AG04450 (cell line): ENCODE measurements at regions not wholly inside any gene's neighbourhood (a gene's known extent, or its start where the extent isn't known, plus 50 kb on each side); places are given as distances from the start of the nearest gene placed in this dataset.

ENCODE experiments used
- CTCF ChIA-PET: fragments of 300-600, 350-600 bp; formaldehyde crosslinking; extraction: SDS; loops from one replicate; lab custom pipeline; 2022; ENCODE audit warnings: antibody characterized with exemption, inconsistent platforms; lab: Charles Lee
- POLR2A ChIA-PET: fragments of 350-600 bp; formaldehyde crosslinking; extraction: SDS; loops from one replicate; lab custom pipeline; 2021; ENCODE audit warnings: antibody characterized with exemption, inconsistent platforms; lab: Yijun Ruan, JAX
- DNase-seq: peaks from one replicate; pipeline ENCODE4 v3.0.0-alpha.2; 2011; ENCODE audit warnings: low read depth, low spot score
- H3K27ac ChIP-seq: one replicate; pipeline ENCODE4 v1.5.1; 2012; ENCODE audit warnings: low read depth, low read length, control low read depth
- H3K27me3 ChIP-seq: one replicate; pipeline ENCODE4 v1.6.0; 2012; ENCODE audit warnings: low read length; ENCODE audit not compliant: control insufficient read depth, insufficient read depth
- H3K4me3 ChIP-seq: 2 replicates; pipeline ENCODE4 v1.5.1; 2011; ENCODE audit warnings: mild to moderate bottlenecking, low read depth, low read length, control low read depth
- H3K9me3 ChIP-seq: 2 replicates; pipeline ENCODE4 v1.5.1; 2012; ENCODE audit warnings: low read length; ENCODE audit not compliant: control insufficient read depth, insufficient read depth
- TF ChIP-seq, protein P1 (sequence below): IDR thresholded peaks from 2 replicates; pipeline ENCODE4 v1.5.1; 2011; ENCODE audit warnings: low read depth, low read length, control low read depth, inconsistent platforms

- ChIA-PET CTCF (no interaction called here), POLR2A (no interaction called here)
- DNase-seq: no peak
- Histone ChIP-seq H3K9me3 (no peaks in the 10 kb centered on the region), H3K27ac (no peak overlapping the region), H3K4me3 (no peak overlapping the region), H3K27me3 (no peaks in the 10 kb centered on the region)
- TF ChIP-seq, protein P1, sequence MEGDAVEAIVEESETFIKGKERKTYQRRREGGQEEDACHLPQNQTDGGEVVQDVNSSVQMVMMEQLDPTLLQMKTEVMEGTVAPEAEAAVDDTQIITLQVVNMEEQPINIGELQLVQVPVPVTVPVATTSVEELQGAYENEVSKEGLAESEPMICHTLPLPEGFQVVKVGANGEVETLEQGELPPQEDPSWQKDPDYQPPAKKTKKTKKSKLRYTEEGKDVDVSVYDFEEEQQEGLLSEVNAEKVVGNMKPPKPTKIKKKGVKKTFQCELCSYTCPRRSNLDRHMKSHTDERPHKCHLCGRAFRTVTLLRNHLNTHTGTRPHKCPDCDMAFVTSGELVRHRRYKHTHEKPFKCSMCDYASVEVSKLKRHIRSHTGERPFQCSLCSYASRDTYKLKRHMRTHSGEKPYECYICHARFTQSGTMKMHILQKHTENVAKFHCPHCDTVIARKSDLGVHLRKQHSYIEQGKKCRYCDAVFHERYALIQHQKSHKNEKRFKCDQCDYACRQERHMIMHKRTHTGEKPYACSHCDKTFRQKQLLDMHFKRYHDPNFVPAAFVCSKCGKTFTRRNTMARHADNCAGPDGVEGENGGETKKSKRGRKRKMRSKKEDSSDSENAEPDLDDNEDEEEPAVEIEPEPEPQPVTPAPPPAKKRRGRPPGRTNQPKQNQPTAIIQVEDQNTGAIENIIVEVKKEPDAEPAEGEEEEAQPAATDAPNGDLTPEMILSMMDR: no peak
Measured at GRCh38 chr3:28028554-28028953, 212.9 kb upstream of the CMC1 start.

DNA sequence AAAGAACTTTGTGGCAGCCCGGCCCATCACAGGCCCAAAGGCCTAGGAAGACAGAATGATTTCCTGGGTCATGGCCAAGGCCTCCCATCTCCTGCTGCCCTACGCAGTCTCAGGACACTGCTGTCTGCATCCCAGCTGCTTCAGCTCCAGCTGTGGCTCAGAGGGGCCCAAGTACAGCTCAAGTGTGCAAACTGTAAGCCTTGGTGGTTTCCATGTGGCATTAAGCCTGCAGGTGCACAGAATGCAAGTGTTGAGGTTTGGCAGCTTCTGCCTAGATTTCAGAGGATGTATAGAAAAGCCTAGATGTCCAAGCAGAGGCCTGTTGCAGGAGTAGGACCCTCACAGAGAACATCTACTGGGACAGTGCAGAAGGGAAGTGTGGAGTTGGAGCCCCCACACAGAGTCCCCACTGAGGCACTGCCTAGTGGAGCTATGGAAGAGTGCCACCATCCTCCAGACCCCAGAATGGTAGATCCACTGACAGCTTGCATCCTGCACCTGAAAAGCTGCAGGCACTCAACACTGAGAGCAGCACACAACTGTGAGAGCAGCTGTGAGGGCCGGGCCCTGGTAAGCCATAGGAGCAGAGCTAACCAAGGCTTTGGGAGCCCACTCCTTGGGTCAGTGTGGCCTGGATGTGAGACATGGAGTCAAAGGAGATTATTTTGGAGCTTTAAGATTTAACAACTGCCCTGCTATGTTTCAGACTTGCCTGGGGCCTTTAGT, 208.2 kb upstream of the CMC1 start:
- CTCF ChIA-PET: no interaction called here
- TF ChIP-seq, protein P1: no peak
- no peak overlapping the region for H3K27ac ChIP-seq
- H3K27me3 ChIP-seq: no peaks in the 10 kb centered on the region
- no peaks in the 10 kb centered on the region for H3K9me3 ChIP-seq
- no peak for DNase-seq
- POLR2A ChIA-PET: no interaction called here
- H3K4me3 ChIP-seq: no peak overlapping the region

- H3K4me3 ChIP-seq: no peak overlapping the region
- ChIA-PET CTCF (no interaction called here), POLR2A (no interaction called here)
- DNase-seq: no peak
- H3K27me3 ChIP-seq: no peaks in the 10 kb centered on the region
- no peaks in the 10 kb centered on the region for H3K9me3 ChIP-seq
- TF ChIP-seq, protein P1: no peak
- H3K27ac ChIP-seq: no peak overlapping the region
Measured at GRCh38 chr3:28036599-28037575, 204.5 kb upstream of the CMC1 start.

- H3K4me3 ChIP-seq: no peak overlapping the region
- TF ChIP-seq, protein P1: no peak
- H3K9me3 ChIP-seq: no peaks in the 10 kb centered on the region
- no peak overlapping the region for H3K27ac ChIP-seq
- DNase-seq: no peak
- ChIA-PET CTCF (no interaction called here), POLR2A (no interaction called here)
- H3K27me3 ChIP-seq: no peaks in the 10 kb centered on the region
Measured at GRCh38 chr3:28039234-28039633, 202.2 kb upstream of the CMC1 start.

DNA sequence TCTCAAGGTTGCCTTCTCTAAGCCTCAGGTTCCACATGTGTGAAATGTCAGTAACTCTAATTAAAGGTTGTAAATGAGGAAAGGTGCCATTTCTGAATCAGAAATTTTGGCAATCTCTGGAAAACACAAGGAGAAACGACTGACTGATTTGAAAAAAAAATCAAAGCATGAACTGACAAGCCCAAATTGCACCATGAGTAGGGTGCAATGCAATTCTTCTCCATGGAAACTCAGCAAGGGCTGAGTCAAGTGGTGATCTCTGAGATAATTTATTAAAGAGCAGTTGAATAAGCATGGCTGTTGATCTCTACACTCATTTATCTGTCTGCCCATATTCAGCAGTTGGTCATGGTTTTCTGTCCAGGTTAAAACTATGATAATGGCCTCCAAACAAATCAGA, 201.6 kb upstream of the CMC1 start:
- ChIA-PET POLR2A (no interaction called here), CTCF (no interaction called here)
- no peak overlapping the region for H3K27ac ChIP-seq
- TF ChIP-seq, protein P1: no peak
- H3K27me3 ChIP-seq: no peaks in the 10 kb centered on the region
- no peak for DNase-seq
- no peaks in the 10 kb centered on the region for H3K9me3 ChIP-seq
- H3K4me3 ChIP-seq: no peak overlapping the region
